HEK293 (cell line): ENCODE measurements at regions not wholly inside any gene's neighbourhood (a gene's known extent, or its start where the extent isn't known, plus 50 kb on each side); places are given as distances from the start of the nearest gene placed in this dataset.

ENCODE experiments used
- CTCF ChIA-PET: fragments of 350-600 bp; formaldehyde crosslinking; extraction: SDS; loops from one replicate; lab custom pipeline; 2021; ENCODE audit warnings: antibody characterized with exemption; lab: Yijun Ruan, JAX
- POLR2A ChIA-PET: fragments of 300-600 bp; formaldehyde crosslinking; extraction: SDS; loops from one replicate; lab custom pipeline; 2020; ENCODE audit warnings: antibody characterized with exemption, inconsistent platforms; lab: Yijun Ruan, JAX
- H3K27ac ChIP-seq: fragments of 200-500 bp; sonication (Bioruptor generic); 2 replicates; pipeline ENCODE4 v1.5.1; 2014; ENCODE audit warnings: low read depth, low read length, control low read depth, inconsistent platforms; ENCODE audit errors: extremely low read depth
- H3K36me3 ChIP-seq, 2 experiments: fragments of 200-500 bp in 1 of 2; sonication (Bioruptor generic) in 1 of 2; 1 replicate in 1 of 2; 2 replicates in 1 of 2; pipeline ENCODE4 v1.5.1; 2014 to 2017; ENCODE audit warnings: inconsistent platforms in 2 of 2, low read length in 2 of 2; ENCODE audit not compliant: control insufficient read depth in 2 of 2, insufficient read depth in 1 of 2
- H3K4me1 ChIP-seq: fragments of 200-500 bp; sonication (Bioruptor generic); 2 replicates; pipeline ENCODE4 v1.5.1; 2014; ENCODE audit warnings: mild to moderate bottlenecking, low read length, inconsistent platforms; ENCODE audit not compliant: control insufficient read depth, insufficient read depth
- H3K4me3 ChIP-seq: 2 replicates; pipeline ENCODE4 v1.5.1; 2011; ENCODE audit warnings: low read depth, mild to moderate bottlenecking, control low read depth, low read length, moderate library complexity
- H3K9me3 ChIP-seq: fragments of 200-500 bp; sonication (Bioruptor generic); 2 replicates; pipeline ENCODE4 v1.5.1; 2014; ENCODE audit warnings: low read depth, low read length, inconsistent platforms; ENCODE audit not compliant: control insufficient read depth, insufficient read depth
- GLI2 ChIP-seq: fragments of 450-650 bp; formaldehyde crosslinking; IDR thresholded peaks from 2 replicates; pipeline ENCODE4; 2017; ENCODE audit warnings: missing biosample characterization, missing genetic modification characterization, low read depth, borderline replicate concordance
- KLF10 ChIP-seq: fragments of 450-650 bp; IDR thresholded peaks from 2 replicates; pipeline ENCODE4 v1.5.1; 2018; ENCODE audit warnings: missing biosample characterization, mild to moderate bottlenecking, missing genetic modification characterization
- ZBTB44 ChIP-seq: fragments of 450-650 bp; IDR thresholded peaks from 2 replicates; pipeline ENCODE4 v1.5.1; 2018; ENCODE audit warnings: missing biosample characterization, mild to moderate bottlenecking, missing genetic modification characterization
- ZBTB6 ChIP-seq: fragments of 450-650 bp; formaldehyde crosslinking; IDR thresholded peaks from 2 replicates; pipeline ENCODE4 v1.5.1; 2017; ENCODE audit warnings: missing biosample characterization, missing genetic modification characterization
- ZEB2 ChIP-seq: fragments of 450-650 bp; formaldehyde crosslinking; IDR thresholded peaks from 2 replicates; pipeline ENCODE4 v1.5.1; 2016; ENCODE audit warnings: missing biosample characterization, missing genetic modification characterization
- ZNF10 ChIP-seq: fragments of 450-650 bp; formaldehyde crosslinking; IDR thresholded peaks from 2 replicates; pipeline ENCODE4 v1.5.1; 2017; ENCODE audit warnings: missing biosample characterization, missing genetic modification characterization
- ZNF132 ChIP-seq: fragments of 450-650 bp; formaldehyde crosslinking; IDR thresholded peaks from 2 replicates; pipeline ENCODE4 v1.5.1; 2017; ENCODE audit warnings: missing biosample characterization, missing genetic modification characterization, borderline replicate concordance
- ZNF239 ChIP-seq: fragments of 450-650 bp; formaldehyde crosslinking; IDR thresholded peaks from 2 replicates; pipeline ENCODE4 v1.5.1; 2016; ENCODE audit warnings: missing biosample characterization, missing genetic modification characterization
- ZNF280C ChIP-seq: fragments of 450-650 bp; formaldehyde crosslinking; IDR thresholded peaks from 2 replicates; pipeline ENCODE4 v1.5.1; 2016; ENCODE audit warnings: missing biosample characterization, missing genetic modification characterization
- ZNF335 ChIP-seq: fragments of 450-650 bp; formaldehyde crosslinking; conservative IDR thresholded peaks from 2 replicates; pipeline ENCODE4 v1.5.1; 2016; ENCODE audit warnings: missing biosample characterization, missing genetic modification characterization
- ZNF416 ChIP-seq: fragments of 450-650 bp; formaldehyde crosslinking; IDR thresholded peaks from 2 replicates; pipeline ENCODE4 v1.5.1; 2016; ENCODE audit warnings: missing biosample characterization, missing genetic modification characterization
- ZNF514 ChIP-seq: fragments of 450-650 bp; formaldehyde crosslinking; IDR thresholded peaks from 2 replicates; pipeline ENCODE4 v1.5.1; 2016; ENCODE audit warnings: missing biosample characterization, missing genetic modification characterization
- ZNF521 ChIP-seq: fragments of 450-650 bp; formaldehyde crosslinking; IDR thresholded peaks from 2 replicates; pipeline ENCODE4 v1.5.1; 2017; ENCODE audit warnings: missing biosample characterization, mild to moderate bottlenecking, missing genetic modification characterization
- ZNF629 ChIP-seq: fragments of 450-650 bp; formaldehyde crosslinking; IDR thresholded peaks from 2 replicates; pipeline ENCODE4 v1.5.1; 2017; ENCODE audit warnings: missing biosample characterization, missing genetic modification characterization
- ZNF645 ChIP-seq: fragments of 450-650 bp; formaldehyde crosslinking; IDR thresholded peaks from 2 replicates; pipeline ENCODE4; 2016; ENCODE audit warnings: missing biosample characterization, missing genetic modification characterization
- ZNF654 ChIP-seq: fragments of 450-650 bp; formaldehyde crosslinking; IDR thresholded peaks from 2 replicates; pipeline ENCODE4 v1.5.1; 2016; ENCODE audit warnings: low read depth, missing biosample characterization, missing genetic modification characterization
- ZNF677 ChIP-seq: fragments of 450-650 bp; IDR thresholded peaks from 2 replicates; pipeline ENCODE4 v1.5.0; 2018; ENCODE audit warnings: missing biosample characterization, mild to moderate bottlenecking, missing genetic modification characterization, moderate library complexity
- ZNF747 ChIP-seq: fragments of 450-650 bp; formaldehyde crosslinking; IDR thresholded peaks from 2 replicates; pipeline ENCODE4 v1.5.1; 2016; ENCODE audit warnings: missing biosample characterization, missing genetic modification characterization
- ZNF768 ChIP-seq: fragments of 450-650 bp; formaldehyde crosslinking; IDR thresholded peaks from 2 replicates; pipeline ENCODE4 v1.5.1; 2018; ENCODE audit warnings: missing biosample characterization, mild to moderate bottlenecking, missing genetic modification characterization
- TF ChIP-seq, protein P1 (sequence below): fragments of 450-650 bp; formaldehyde crosslinking; IDR thresholded peaks from 2 replicates; pipeline ENCODE4 v1.5.1; 2016; ENCODE audit warnings: missing biosample characterization, missing genetic modification characterization
- TF ChIP-seq, protein P2 (sequence below): fragments of 450-650 bp; formaldehyde crosslinking; IDR thresholded peaks from 2 replicates; pipeline ENCODE4 v1.5.1; 2016; ENCODE audit warnings: missing biosample characterization, missing genetic modification characterization

DNA sequence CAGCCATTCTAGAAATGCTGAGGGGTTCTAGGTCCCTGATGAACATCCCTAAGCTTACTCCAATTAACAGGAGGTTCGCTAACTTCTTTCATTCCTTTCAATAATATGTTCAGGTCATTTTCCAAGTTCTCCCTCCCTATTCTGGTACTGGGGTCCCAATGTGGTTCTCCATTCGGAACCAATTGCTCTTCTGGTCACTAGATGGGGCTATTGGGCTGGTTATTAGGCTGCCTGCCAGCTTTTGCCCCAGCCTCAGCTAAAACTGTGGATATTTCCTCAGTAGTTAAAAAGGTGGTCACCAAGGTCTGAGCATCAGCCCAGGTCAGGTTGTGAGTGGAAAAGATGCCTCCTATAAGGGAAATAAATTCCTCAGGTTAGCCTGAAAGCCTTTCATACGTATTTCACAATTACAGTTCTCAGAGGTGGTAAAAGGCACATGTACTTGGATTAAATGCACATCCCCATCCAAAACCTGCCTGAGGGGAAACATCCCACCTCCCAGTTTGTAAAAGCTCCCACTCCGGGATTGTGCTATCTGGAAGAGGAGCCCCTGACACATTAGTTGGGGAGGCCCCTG, 161.1 kb upstream of the CCDC179 start:
- H3K4me1 ChIP-seq = no peaks in the 10 kb centered on the region
- TF ChIP-seq ZNF677 = no peak
- TF ChIP-seq ZNF132 (tag by site-specific recombination) = no peak
- TF ChIP-seq KLF10 (tag by site-specific recombination) = no peak
- TF ChIP-seq ZNF645 (tag by site-specific recombination) = no peak
- TF ChIP-seq ZNF10 = no peak
- TF ChIP-seq ZNF747 (tag by site-specific recombination) = no peak
- TF ChIP-seq ZEB2 (tag by site-specific recombination) = no peak
- TF ChIP-seq ZNF654 (tag by site-specific recombination) = peak; percentile 59
- no peaks in the 10 kb centered on the region for H3K36me3 ChIP-seq
- CTCF ChIA-PET = interaction anchor here (0.6 to 1.8 kb wide), 7 partner anchors 11 to 1973 kb away, joined by 3 to 7 read pairs (median 3); no protein-coding TSS in a partner anchor
- POLR2A ChIA-PET = no interaction called here
- H3K9me3 ChIP-seq = no peaks in the 10 kb centered on the region
- H3K4me3 ChIP-seq = no peak overlapping the region
- H3K27ac ChIP-seq = no peak overlapping the region

DNA sequence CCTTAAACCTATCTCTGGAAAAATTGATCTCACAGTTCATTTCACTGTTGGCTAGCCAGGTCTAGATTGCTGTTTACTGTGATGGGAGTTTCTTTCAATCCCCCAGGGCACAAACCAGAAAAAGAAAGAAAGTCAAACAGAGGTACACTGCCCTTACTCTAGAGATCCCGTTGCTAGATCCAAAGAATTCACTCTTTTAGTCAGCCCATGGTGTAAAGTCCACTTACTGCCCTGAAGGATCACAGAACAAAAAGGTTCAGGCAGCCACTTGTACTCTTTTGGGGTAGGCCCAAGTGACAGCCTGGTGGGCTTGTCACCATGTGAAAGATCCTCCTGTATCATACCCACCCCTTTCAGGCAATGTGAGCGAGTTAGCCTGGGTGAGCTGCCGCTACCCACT, 162.6 kb upstream of the CCDC179 start:
- no peaks in the 10 kb centered on the region for H3K4me1 ChIP-seq
- ChIA-PET CTCF (interaction anchor here (0.8 kb wide), 1 partner anchor 145 kb away, joined by 4 read pairs; no protein-coding TSS in a partner anchor), POLR2A (no interaction called here)
- no peak overlapping the region for H3K27ac ChIP-seq
- H3K36me3 ChIP-seq = no peaks in the 10 kb centered on the region
- H3K4me3 ChIP-seq = no peak overlapping the region
- TF ChIP-seq ZBTB44 (no peak), ZNF514 (no peak), ZNF629 (tag by site-specific recombination) (no peak), ZNF768 (tag by site-specific recombination) (no peak), ZNF521 (tag by site-specific recombination) (no peak), ZNF280C (tag by site-specific recombination) (no peak), ZNF239 (tag by site-specific recombination) (no peak), ZBTB6 (tag by site-specific recombination) (no peak), GLI2 (no peak), ZNF416 (tag by site-specific recombination) (no peak), ZNF335 (tag by site-specific recombination) (no peak)
- TF ChIP-seq, protein P1, sequence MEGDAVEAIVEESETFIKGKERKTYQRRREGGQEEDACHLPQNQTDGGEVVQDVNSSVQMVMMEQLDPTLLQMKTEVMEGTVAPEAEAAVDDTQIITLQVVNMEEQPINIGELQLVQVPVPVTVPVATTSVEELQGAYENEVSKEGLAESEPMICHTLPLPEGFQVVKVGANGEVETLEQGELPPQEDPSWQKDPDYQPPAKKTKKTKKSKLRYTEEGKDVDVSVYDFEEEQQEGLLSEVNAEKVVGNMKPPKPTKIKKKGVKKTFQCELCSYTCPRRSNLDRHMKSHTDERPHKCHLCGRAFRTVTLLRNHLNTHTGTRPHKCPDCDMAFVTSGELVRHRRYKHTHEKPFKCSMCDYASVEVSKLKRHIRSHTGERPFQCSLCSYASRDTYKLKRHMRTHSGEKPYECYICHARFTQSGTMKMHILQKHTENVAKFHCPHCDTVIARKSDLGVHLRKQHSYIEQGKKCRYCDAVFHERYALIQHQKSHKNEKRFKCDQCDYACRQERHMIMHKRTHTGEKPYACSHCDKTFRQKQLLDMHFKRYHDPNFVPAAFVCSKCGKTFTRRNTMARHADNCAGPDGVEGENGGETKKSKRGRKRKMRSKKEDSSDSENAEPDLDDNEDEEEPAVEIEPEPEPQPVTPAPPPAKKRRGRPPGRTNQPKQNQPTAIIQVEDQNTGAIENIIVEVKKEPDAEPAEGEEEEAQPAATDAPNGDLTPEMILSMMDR (tag by site-specific recombination) = no peak
- TF ChIP-seq, protein P2, sequence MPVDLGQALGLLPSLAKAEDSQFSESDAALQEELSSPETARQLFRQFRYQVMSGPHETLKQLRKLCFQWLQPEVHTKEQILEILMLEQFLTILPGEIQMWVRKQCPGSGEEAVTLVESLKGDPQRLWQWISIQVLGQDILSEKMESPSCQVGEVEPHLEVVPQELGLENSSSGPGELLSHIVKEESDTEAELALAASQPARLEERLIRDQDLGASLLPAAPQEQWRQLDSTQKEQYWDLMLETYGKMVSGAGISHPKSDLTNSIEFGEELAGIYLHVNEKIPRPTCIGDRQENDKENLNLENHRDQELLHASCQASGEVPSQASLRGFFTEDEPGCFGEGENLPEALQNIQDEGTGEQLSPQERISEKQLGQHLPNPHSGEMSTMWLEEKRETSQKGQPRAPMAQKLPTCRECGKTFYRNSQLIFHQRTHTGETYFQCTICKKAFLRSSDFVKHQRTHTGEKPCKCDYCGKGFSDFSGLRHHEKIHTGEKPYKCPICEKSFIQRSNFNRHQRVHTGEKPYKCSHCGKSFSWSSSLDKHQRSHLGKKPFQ (tag by site-specific recombination) = no peak
- H3K9me3 ChIP-seq = no peaks in the 10 kb centered on the region
